GM10266 (cell line): ENCODE measurements at regions not wholly inside any gene's neighbourhood (a gene's known extent, or its start where the extent isn't known, plus 50 kb on each side); places are given as distances from the start of the nearest gene placed in this dataset.
A peak's percentile ranks its signal among the peaks of the same experiment; 100 is the strongest.
"Not testable (repeated sequence)": the region's sequence is repeated elsewhere in the genome, so short reads cannot be mapped to it uniquely, and the experiment has no call there.

Experiments used
- DNase-seq: peaks from one replicate; pipeline ENCODE4 v3.0.0; 2012; ENCODE audit errors: extremely low spot score
- CTCF ChIP-seq: IDR thresholded peaks from 2 replicates; pipeline ENCODE4 v1.5.1; 2012; ENCODE audit warnings: mild to moderate bottlenecking, low read depth; ENCODE audit not compliant: control insufficient read depth, insufficient read depth; ENCODE audit errors: missing control alignments

GRCh38 chr4:64016893-64017292 lies 392.4 kb downstream of the TECRL start:
- no peak for TF ChIP-seq CTCF
- no peak for DNase-seq

GRCh38 chr4:64014647-64015046 lies 394.6 kb downstream of the TECRL start:
- TF ChIP-seq CTCF: no peak
- no peak for DNase-seq

- no peak for TF ChIP-seq CTCF
- DNase-seq: peak; percentile 31
These were observed 407.9 kb downstream of the TECRL start for GRCh38 chr4:64001229-64001898.

GRCh38 chr4:64000241-64000640 lies 409.0 kb downstream of the TECRL start:
- no peak for TF ChIP-seq CTCF
- no peak for DNase-seq

GRCh38 chr4:63986253-63986652 lies 423.0 kb downstream of the TECRL start:
- DNase-seq: no peak
- no peak for TF ChIP-seq CTCF

- TF ChIP-seq CTCF: no peak
- DNase-seq: no peak
These were observed 426.0 kb downstream of the TECRL start for GRCh38 chr4:63983224-63983623.

GRCh38 chr4:63965875-63966274 lies 443.4 kb downstream of the TECRL start:
- TF ChIP-seq CTCF: no peak
- no peak for DNase-seq

- not testable (repeated sequence) for DNase-seq
These were observed 466.5 kb downstream of the TECRL start for GRCh38 chr4:63942706-63943286.
